GM19238 (cell line): ENCODE measurements at regions not wholly inside any gene's neighbourhood (a gene's known extent, or its start where the extent isn't known, plus 50 kb on each side); places are given as distances from the start of the nearest gene placed in this dataset.

Experiments used
- DNase-seq: peaks from one replicate; pipeline ENCODE4 v3.0.0; 2011; ENCODE audit warnings: low spot score; ENCODE audit not compliant: insufficient read length

- DNase-seq = no peak
Observed at GRCh38 chr6:170232186-170233002, 58.5 kb downstream of the DLL1 start.

DNA sequence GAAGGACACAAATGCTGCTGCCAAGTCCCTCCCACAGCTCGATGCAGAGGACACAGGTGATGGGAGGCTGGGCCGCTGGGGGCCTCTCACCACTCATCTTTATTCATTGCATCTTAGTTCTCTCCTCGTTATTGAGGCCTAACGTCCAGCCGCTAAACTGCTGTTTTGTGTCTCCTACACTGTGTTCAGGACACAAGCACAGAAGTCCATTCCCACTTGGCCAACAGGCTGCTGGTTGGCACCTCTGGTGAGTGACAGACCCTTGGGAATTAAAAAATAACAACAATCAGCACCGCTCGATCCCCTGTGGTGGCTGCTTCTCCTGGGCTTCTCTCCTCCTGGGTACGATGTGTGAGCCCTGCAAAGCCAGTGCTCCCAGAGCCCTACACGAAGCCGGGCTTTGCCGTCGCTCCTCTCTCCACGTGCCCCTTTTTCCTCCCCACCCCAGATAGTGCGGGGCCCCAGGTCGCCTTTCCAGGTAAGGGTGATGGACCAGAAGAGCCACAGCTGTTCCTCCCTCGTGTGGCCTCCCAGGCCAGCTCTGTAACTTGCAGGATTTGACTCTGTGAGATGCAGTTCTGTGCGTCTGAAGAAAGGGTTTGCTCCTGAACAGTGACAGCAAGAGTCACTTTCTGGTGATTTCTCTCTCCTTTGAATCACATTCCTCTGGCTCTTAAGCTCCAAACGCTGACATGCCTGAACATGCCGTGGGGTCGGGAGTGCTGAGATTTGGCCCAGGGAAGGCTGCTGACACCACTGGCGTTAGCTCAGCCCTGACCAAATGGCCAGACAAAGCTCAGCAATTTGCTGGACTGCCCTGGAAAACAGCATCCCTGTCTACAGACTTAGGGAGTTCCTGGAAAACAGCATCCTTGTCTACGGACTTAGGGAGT is 59.3 kb downstream of the DLL1 start:
- DNase-seq = no peak

DNA sequence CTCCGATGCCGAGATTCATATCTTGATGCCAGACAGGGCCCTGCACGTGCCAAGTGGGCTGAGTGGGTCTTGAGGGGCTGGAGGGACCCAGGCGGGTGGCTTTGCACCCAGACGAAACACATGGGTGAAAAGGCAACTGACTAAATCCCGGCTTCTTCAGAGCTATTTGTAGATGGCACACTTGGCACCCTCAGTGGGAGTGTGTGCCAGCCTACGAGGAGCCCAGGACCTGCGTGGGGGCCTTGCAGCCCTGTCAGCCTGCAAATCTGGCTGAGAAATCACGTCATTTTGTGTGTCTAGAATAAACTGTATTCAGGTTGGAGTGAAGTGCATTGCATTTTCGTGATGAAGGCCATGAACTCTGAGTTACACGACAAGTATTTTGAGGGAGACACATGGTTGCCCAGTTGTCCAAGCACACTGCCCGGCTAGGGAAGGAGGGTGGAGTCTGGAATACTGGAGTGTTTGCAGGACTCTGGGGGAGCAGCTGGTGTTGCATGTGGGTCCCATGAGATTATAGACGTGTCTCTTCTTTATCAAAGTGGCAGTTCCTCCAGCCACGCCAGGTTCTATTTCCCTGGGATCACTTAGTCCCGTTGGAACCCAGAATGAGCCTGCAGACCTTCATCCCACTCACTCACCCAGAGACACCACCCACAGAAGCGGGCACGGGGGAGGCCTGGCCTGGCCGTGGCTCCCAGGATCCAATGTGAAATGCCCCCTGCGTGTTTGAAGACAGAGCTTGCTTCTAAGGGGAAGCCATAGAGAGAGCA is 60.2 kb downstream of the DLL1 start:
- DNase-seq = no peak

DNA sequence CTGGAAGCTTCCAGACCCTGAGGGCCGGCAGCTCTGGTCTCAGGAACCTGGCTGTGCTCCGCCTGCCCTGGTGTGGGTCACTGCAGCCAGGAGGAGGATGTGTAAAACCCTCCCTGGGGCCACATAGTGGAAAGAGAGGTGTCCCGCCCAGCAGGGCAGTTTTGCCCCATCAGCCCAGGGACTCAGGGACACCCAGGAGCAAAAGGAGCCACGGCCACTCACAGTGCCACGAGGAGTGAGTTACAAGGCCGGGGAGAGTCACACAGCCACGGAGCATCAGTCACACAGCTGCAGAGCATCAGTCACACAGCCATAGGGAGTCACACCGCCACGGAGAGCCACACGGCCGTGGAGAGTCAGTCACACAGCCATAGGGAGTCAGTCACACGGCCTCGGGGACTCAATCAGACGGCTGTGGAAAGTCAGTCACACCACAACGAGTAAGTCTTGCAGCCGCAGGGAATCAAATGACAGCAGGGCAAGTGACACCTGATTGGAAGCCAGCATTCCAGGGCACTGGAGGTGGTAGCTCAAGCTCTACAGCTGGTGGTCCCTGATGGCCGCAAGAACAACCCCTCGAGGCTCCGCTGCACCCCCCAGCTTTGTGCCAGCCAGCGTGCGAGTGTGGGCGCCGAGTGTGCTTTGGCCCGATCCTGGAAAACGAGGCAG is 60.9 kb downstream of the DLL1 start:
- no peak for DNase-seq

GRCh38 chr6:170229396-170229795 is 61.5 kb downstream of the DLL1 start:
- no peak for DNase-seq

DNA sequence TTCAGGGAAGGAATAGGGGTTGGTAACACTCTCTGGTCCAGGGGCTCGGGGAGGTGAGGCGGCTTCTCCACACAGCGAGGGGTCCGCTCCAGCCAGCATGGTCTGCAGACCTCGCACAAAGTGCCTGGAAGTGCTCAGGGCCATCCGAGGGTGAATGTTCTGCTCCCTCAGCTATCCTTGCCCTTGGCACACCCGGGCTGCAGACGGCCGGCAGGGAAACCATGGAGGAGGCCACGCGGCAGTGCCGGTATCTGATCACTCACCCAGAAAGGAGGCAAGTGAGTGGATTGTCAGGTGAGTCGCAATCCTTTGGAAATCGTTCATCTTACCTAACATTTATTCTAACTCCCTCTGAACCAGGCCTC is 62.0 kb downstream of the DLL1 start:
- DNase-seq = no peak

- DNase-seq = no peak
Observed at GRCh38 chr6:170227996-170228945, 62.6 kb downstream of the DLL1 start.

GRCh38 chr6:170227521-170227983 is 63.3 kb downstream of the DLL1 start:
- no peak for DNase-seq

GRCh38 chr6:170226647-170227046 is 64.2 kb downstream of the DLL1 start:
- no peak for DNase-seq

DNA sequence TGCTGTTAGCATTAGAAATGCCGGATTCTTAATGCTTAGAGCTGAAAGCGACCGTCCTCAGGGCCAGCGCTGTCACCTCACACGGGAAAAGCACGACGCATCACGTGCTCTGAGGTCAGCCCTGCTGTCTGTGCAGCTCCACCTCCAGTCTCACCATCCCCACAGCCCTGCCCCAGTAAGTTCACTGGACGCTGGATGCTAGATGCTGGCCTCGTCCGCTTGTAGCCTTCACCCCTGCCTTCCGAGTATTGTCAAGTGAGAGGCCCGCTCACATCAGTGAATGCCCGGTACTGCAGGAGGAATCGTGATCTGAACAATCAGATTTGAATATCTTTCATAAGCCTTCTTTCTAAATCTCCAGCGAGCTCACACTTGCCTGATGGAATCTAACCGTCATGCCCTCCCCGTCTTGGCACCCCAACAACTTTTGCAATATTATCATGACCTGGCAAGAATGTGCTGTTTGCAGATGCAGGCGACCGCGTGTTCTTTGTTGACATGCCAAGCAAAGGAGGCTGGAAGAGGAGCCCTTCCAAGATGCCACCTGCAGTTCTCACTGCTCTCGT is 64.9 kb downstream of the DLL1 start:
- DNase-seq = no peak

GRCh38 chr6:170224694-170225660 is 65.9 kb downstream of the DLL1 start:
- no peak for DNase-seq

GRCh38 chr6:170223718-170224693 is 66.9 kb downstream of the DLL1 start:
- DNase-seq = no peak

DNA sequence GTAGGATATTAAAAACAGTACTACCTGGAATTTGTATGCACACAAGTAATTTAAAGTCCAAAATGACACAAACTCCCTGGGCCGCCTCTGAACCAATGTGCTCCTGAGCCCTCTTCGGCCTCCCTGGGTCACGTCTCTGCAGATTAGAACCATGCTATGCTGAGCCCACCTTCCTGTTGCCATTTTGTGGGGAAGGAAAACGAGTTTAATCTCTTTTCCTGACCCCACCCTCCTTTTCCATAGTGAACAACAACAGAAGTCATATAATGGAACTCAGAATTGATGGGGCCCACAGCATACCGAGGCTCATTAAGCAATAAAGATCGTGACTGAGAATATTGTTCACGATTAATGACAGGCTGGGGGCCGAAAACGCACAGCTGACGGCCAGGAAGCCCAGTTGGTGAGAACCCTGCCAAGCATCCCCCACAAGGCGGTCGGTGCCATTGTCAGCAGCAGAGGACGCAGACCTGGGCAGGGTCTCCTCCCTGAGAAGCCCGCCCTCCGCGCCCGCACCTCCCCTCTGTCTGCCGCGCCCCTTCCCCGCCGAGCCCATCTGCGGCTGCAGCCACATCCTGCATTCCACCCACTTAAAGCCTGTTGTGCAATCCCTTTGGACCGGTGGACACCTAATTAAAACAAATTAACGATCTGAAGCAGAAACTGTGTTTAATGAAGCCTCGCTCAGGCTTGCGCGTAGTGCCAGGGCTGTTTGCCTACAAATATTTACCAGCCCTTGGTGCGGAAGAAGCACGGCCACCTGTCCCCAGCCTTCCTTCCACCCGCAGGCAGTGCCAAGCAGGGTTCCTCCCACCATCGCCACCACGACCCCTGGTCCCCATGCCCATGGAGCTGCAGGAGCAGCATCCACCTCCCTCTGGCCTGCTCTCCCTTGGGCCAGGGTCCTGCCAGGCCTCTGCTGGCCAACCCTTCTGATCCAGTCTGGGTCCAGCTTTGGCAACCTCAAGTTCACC is 68.1 kb downstream of the DLL1 start:
- DNase-seq = no peak

GRCh38 chr6:170221753-170222400 is 69.0 kb downstream of the DLL1 start:
- no peak for DNase-seq

- DNase-seq = no peak
Observed at GRCh38 chr6:170221052-170221752, 69.7 kb downstream of the DLL1 start.
